K562 (cell line): ENCODE measurements at regions not wholly inside any gene's neighbourhood (a gene's known extent, or its start where the extent isn't known, plus 50 kb on each side); places are given as distances from the start of the nearest gene placed in this dataset.

Experiments
- CEBPB ChIP-seq: fragments of 450-650 bp; IDR thresholded peaks from 2 replicates; pipeline ENCODE4 v1.6.1; 2016; ENCODE audit warnings: missing genetic modification characterization, missing compliant biosample characterization
- EP300 ChIP-seq: IDR thresholded peaks from 2 replicates; pipeline ENCODE4 v1.6.1; 2012; ENCODE audit warnings: low read length, improper control_type of control experiment
- HBP1 ChIP-seq: fragments of 450-650 bp; formaldehyde crosslinking; IDR thresholded peaks from 2 replicates; pipeline ENCODE4 v1.4.0; 2022; ENCODE audit warnings: missing genetic modification characterization
- HOXB6 ChIP-seq: fragments of 250-450 bp; sonication (Bioruptor Pico); IDR thresholded peaks from 2 replicates; pipeline ENCODE4 v1.5.1; 2022; ENCODE audit warnings: mild to moderate bottlenecking, borderline replicate concordance
- MCM3 ChIP-seq: fragments of 450-650 bp; IDR thresholded peaks from 2 replicates; pipeline ENCODE4 v1.6.1; 2016
- NFYB ChIP-seq: IDR thresholded peaks from 2 replicates; pipeline ENCODE4 v1.6.1; 2011; ENCODE audit warnings: mild to moderate bottlenecking, moderate library complexity; ENCODE audit not compliant: insufficient read length; ENCODE audit errors: extremely low read depth
- TFAM ChIP-seq: fragments of 250-450 bp; sonication (Bioruptor Pico); conservative IDR thresholded peaks from 2 replicates; pipeline ENCODE4 v1.5.0; 2021; ENCODE audit warnings: mild to moderate bottlenecking, moderate library complexity
- TF ChIP-seq, protein P1 (sequence below), 2 experiments: IDR thresholded peaks; 2 replicates each; pipeline ENCODE4 v1.6.1; 2012; ENCODE audit warnings: improper control_type of control experiment in 2 of 2, low read depth in 2 of 2, low read length in 2 of 2, borderline replicate concordance in 1 of 2

DNA sequence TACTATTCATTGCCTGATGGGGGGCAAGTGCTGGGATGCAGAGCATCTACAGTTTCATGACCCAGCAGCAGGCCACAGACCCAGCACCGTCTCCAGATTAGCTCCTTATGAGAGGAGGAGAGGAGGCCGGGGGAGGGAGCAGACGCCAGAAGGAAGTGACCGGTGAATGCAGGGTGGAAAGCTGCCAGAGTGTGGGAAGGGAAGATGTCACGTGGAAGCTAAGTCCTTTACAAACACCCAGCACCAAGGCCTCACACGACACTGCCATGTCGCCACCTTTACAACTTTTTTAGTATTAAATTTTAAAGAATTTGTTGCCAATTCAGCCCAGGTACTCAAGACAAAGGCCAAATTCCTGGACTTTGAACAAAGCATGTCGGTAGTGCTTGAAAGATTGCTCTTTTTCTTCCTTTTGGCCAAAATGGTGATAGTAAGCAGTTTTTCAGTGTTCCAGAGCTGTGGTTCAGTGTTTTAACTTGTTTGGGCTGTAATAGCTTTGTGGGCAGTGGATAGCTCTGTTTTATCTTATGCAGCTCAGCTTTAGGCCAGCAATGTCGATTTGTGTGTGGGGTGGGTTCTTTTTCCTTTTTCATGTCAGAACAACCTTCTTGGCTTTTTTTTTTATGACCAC, 58.2 kb downstream of the ZBTB38 start (continued):
- TF ChIP-seq, protein P1, sequence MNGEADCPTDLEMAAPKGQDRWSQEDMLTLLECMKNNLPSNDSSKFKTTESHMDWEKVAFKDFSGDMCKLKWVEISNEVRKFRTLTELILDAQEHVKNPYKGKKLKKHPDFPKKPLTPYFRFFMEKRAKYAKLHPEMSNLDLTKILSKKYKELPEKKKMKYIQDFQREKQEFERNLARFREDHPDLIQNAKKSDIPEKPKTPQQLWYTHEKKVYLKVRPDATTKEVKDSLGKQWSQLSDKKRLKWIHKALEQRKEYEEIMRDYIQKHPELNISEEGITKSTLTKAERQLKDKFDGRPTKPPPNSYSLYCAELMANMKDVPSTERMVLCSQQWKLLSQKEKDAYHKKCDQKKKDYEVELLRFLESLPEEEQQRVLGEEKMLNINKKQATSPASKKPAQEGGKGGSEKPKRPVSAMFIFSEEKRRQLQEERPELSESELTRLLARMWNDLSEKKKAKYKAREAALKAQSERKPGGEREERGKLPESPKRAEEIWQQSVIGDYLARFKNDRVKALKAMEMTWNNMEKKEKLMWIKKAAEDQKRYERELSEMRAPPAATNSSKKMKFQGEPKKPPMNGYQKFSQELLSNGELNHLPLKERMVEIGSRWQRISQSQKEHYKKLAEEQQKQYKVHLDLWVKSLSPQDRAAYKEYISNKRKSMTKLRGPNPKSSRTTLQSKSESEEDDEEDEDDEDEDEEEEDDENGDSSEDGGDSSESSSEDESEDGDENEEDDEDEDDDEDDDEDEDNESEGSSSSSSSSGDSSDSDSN (IDR thresholded peaks at IDR 0.05; ENCODE audit: borderline replicate concordance in 1 of 2, low read depth in 2 of 2, low read length in 2 of 2): 0 out of 4 replicates have a peak, but pooled peaks of 1 of the 2 experiments have one; percentile 45
- TF ChIP-seq MCM3 (no peak), HBP1 (CRISPR knock-in tag) (no peak), EP300 (no peak), CEBPB (tag) (no peak), TFAM (no peak), NFYB (no peak), HOXB6 (CRISPR knock-in tag) (no peak)
